GM19035 (cell line): ENCODE measurements at regions not wholly inside any gene's neighbourhood (a gene's known extent, or its start where the extent isn't known, plus 50 kb on each side); places are given as distances from the start of the nearest gene placed in this dataset.

Source experiments
- ATAC-seq: cut with Tn5 transposase; IDR thresholded peaks from one replicate; pipeline ENCODE4 v1.9.1; 2021; ENCODE audit not compliant: unreplicated experiment

GRCh38 chr10:123552760-123553554 is 113.2 kb upstream of the GPR26 start:
- ATAC-seq, result no peak

GRCh38 chr10:123553810-123554430 is 112.2 kb upstream of the GPR26 start:
- no peak for ATAC-seq

- no peak for ATAC-seq
Observed at GRCh38 chr10:123554656-123555055, 111.5 kb upstream of the GPR26 start.

GRCh38 chr10:123555616-123556015 is 110.5 kb upstream of the GPR26 start:
- ATAC-seq, result no peak

GRCh38 chr10:123556049-123556448 is 110.1 kb upstream of the GPR26 start:
- no peak for ATAC-seq

GRCh38 chr10:123556736-123557135 is 109.4 kb upstream of the GPR26 start:
- no peak for ATAC-seq

GRCh38 chr10:123557366-123558108 is 108.6 kb upstream of the GPR26 start:
- ATAC-seq, result no peak

GRCh38 chr10:123558651-123559050 is 107.5 kb upstream of the GPR26 start:
- ATAC-seq, result no peak

- no peak for ATAC-seq
Observed at GRCh38 chr10:123559066-123559822, 106.9 kb upstream of the GPR26 start.

- ATAC-seq, result no peak
Observed at GRCh38 chr10:123559823-123560092, 106.4 kb upstream of the GPR26 start.

GRCh38 chr10:123560301-123561140 is 105.6 kb upstream of the GPR26 start:
- no peak for ATAC-seq

GRCh38 chr10:123561141-123561440 is 105.1 kb upstream of the GPR26 start:
- ATAC-seq, result no peak

GRCh38 chr10:123562387-123562786 is 103.8 kb upstream of the GPR26 start:
- no peak for ATAC-seq

- no peak for ATAC-seq
Observed at GRCh38 chr10:123562811-123563580, 103.2 kb upstream of the GPR26 start.

GRCh38 chr10:123563581-123563855 is 102.6 kb upstream of the GPR26 start:
- ATAC-seq, result no peak

GRCh38 chr10:123563994-123564393 is 102.2 kb upstream of the GPR26 start:
- ATAC-seq, result no peak

GRCh38 chr10:123564631-123565030 is 101.5 kb upstream of the GPR26 start:
- no peak for ATAC-seq

GRCh38 chr10:123565691-123566660 is 100.2 kb upstream of the GPR26 start:
- no peak for ATAC-seq
